ENCODE measurements at regions not wholly inside any gene's neighbourhood (a gene's known extent, or its start where the extent isn't known, plus 50 kb on each side); places are given as distances from the start of the nearest gene placed in this dataset.

- TF ChIP-seq CTCF (IDR thresholded peaks at IDR 0.05), result no peak
- TF ChIP-seq EZH2 (IDR thresholded peaks at IDR 0.05; ENCODE audit: borderline replicate concordance, insufficient read depth, low read depth, low read length, poor library complexity, severe bottlenecking), result no peak
These were observed 118.7 kb upstream of the GDF10 start for GRCh38 chr10:47181052-47181849.
